Hepatocyte (in vitro differentiated cells): ENCODE measurements at regions not wholly inside any gene's neighbourhood (a gene's known extent, or its start where the extent isn't known, plus 50 kb on each side); places are given as distances from the start of the nearest gene placed in this dataset.

Source experiments
- DNase-seq: peaks from one replicate; pipeline ENCODE4 v3.0.0-alpha.2; 2016; ENCODE audit warnings: low spot score
- H2AFZ ChIP-seq: fragments of 200-600 bp; sonication (generic); 2 replicates; pipeline ENCODE4 v1.6.0; 2016; ENCODE audit warnings: antibody characterized with exemption, mild to moderate bottlenecking
- H3K27ac ChIP-seq: fragments of 200-600 bp; sonication (generic); 2 replicates; pipeline ENCODE4 v1.5.1; 2016; ENCODE audit warnings: mild to moderate bottlenecking
- H3K27me3 ChIP-seq: fragments of 200-600 bp; sonication (generic); 2 replicates; pipeline ENCODE4 v1.6.1; 2016
- H3K36me3 ChIP-seq: fragments of 200-600 bp; sonication (generic); replicated peaks from 2 replicates; pipeline ENCODE4 v1.5.1; 2016; ENCODE audit warnings: low read depth; ENCODE audit not compliant: insufficient read depth
- H3K4me1 ChIP-seq: fragments of 200-600 bp; sonication (generic); 2 replicates; pipeline ENCODE4 v1.5.1; 2016; ENCODE audit warnings: mild to moderate bottlenecking, moderate library complexity; ENCODE audit not compliant: insufficient read depth
- H3K4me2 ChIP-seq: fragments of 200-600 bp; sonication (generic); 2 replicates; pipeline ENCODE4 v1.6.0; 2016
- H3K4me3 ChIP-seq: fragments of 200-600 bp; sonication (generic); 2 replicates; pipeline ENCODE4 v1.5.1; 2016; ENCODE audit warnings: mild to moderate bottlenecking
- H3K79me2 ChIP-seq: fragments of 200-600 bp; sonication (generic); 2 replicates; pipeline ENCODE4 v1.6.0; 2017; ENCODE audit warnings: mild to moderate bottlenecking
- H3K9me2 ChIP-seq: fragments of 200-600 bp; sonication (generic); replicated peaks from 2 replicates; pipeline ENCODE4 v1.6.0; 2017; ENCODE audit warnings: mild to moderate bottlenecking; ENCODE audit not compliant: insufficient read depth
- H3K9me3 ChIP-seq: fragments of 200-600 bp; sonication (generic); 2 replicates; pipeline ENCODE4 v1.5.1; 2016; ENCODE audit warnings: low read depth, mild to moderate bottlenecking
- H4K20me1 ChIP-seq: fragments of 200-600 bp; sonication (generic); 2 replicates; pipeline ENCODE4 v1.6.0; 2016; ENCODE audit warnings: mild to moderate bottlenecking; ENCODE audit not compliant: insufficient read depth, poor library complexity, severe bottlenecking
- CTCF ChIP-seq: fragments of 200-600 bp; sonication (generic); IDR thresholded peaks from 2 replicates; pipeline ENCODE4 v1.5.1; 2016; ENCODE audit warnings: antibody characterized with exemption, mild to moderate bottlenecking; ENCODE audit not compliant: poor library complexity
- EZH2 ChIP-seq: fragments of 200-600 bp; sonication (generic); IDR thresholded peaks from 2 replicates; pipeline ENCODE4 v1.6.1; 2016; ENCODE audit warnings: antibody characterized with exemption, mild to moderate bottlenecking, borderline replicate concordance
- EZH2phosphoT487 ChIP-seq: fragments of 200-600 bp; sonication (generic); IDR thresholded peaks from one replicate; pipeline ENCODE4 v1.6.1; 2018; ENCODE audit warnings: antibody characterized with exemption, mild to moderate bottlenecking, low read depth, moderate library complexity; ENCODE audit not compliant: unreplicated experiment, severe bottlenecking
- WGBS: methylation state at CpG from one replicate; pipeline ENCODE4 v1.1.6; 2016; ENCODE audit warnings: low lambda C conversion rate; ENCODE audit errors: missing lambda C conversion rate; 5-methylcytosine and 5-hydroxymethylcytosine counted together

DNA sequence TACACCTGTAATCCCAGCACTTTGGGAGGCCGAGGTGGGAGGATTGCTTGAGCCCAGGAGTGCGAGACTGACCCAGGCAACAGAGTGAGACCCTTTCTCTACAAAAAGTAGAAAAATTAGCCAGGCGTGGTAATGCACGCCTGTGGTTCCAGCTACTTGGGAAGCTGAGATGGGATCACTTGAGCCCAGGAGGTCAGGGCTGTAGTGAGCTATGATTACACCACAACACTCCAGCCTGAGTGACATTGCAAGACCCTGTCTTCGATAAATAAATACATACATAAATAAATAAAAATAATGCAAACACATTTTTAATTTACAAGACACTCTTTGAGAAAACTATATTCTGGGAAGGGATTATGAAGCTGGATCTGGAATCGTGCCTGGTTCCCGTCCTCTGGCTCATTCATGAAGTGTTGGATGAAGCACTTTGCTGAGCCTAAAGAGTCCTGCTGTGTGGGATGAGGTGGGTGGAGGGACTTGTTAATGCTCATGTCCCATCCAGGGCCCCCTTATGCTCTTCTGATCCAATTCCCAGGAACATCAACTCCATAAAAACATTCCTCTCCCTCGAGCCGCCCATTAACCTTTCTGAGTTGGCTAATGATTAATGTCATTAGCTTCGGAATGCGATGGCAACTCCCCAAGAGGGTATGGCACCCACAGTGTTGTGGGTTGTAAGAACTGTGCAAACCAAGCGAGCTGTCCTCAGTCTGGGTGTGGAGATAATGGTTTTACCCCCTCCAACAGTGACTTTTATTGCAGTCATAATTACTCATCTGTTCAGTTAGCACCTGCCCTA lies 236.3 kb downstream of the BAMBI start:
- 74% methylated on average over 12 of the region's 12 CpGs for WGBS
- Histone ChIP-seq H3K4me1 (peaks cover 31% of the 10 kb centered on the region), H3K9me3 (no peaks in the 10 kb centered on the region), H3K36me3 (no peaks in the 10 kb centered on the region), H3K4me2 (peak overlapping the region; percentile 21), H3K79me2 (no peaks in the 10 kb centered on the region), H3K27ac (peak overlapping the region; percentile 74), H4K20me1 (no peaks in the 10 kb centered on the region), H3K27me3 (no peaks in the 10 kb centered on the region), H2AFZ (no peak overlapping the region), H3K4me3 (no peak overlapping the region), H3K9me2 (no peaks in the 10 kb centered on the region)
- no peak for TF ChIP-seq CTCF
- no peak for TF ChIP-seq EZH2phosphoT487
- TF ChIP-seq EZH2, result no peak
- peak; percentile 66 for DNase-seq

GRCh38 chr10:28914701-28915100 lies 237.4 kb downstream of the BAMBI start:
- H2AFZ ChIP-seq, result no peak overlapping the region
- 85% methylated on average over 3 of the region's 3 CpGs for WGBS
- H3K4me1 ChIP-seq, result peaks cover 31% of the 10 kb centered on the region
- no peaks in the 10 kb centered on the region for H3K9me3 ChIP-seq
- no peaks in the 10 kb centered on the region for H4K20me1 ChIP-seq
- peak overlapping the region; percentile 74 for H3K27ac ChIP-seq
- H3K36me3 ChIP-seq, result no peaks in the 10 kb centered on the region
- TF ChIP-seq EZH2phosphoT487 (no peak), EZH2 (no peak), CTCF (no peak)
- no peak overlapping the region for H3K4me3 ChIP-seq
- DNase-seq, result no peak
- H3K27me3 ChIP-seq, result no peaks in the 10 kb centered on the region
- H3K79me2 ChIP-seq, result no peaks in the 10 kb centered on the region
- no peaks in the 10 kb centered on the region for H3K9me2 ChIP-seq
- H3K4me2 ChIP-seq, result no peak overlapping the region

GRCh38 chr10:28915989-28916588 lies 238.8 kb downstream of the BAMBI start:
- peaks cover 31% of the 10 kb centered on the region for H3K4me1 ChIP-seq
- peak; percentile 60 for DNase-seq
- no peaks in the 10 kb centered on the region for H3K36me3 ChIP-seq
- no peak overlapping the region for H2AFZ ChIP-seq
- no peak for TF ChIP-seq EZH2phosphoT487
- no peak for TF ChIP-seq EZH2
- TF ChIP-seq CTCF, result no peak
- H3K9me3 ChIP-seq, result no peaks in the 10 kb centered on the region
- no peaks in the 10 kb centered on the region for H4K20me1 ChIP-seq
- H3K27ac ChIP-seq, result peak overlapping the region; percentile 86
- no peak overlapping the region for H3K4me3 ChIP-seq
- H3K4me2 ChIP-seq, result peak overlapping the region; percentile 64
- WGBS, result 57% methylated on average over 9 of the region's 9 CpGs
- H3K79me2 ChIP-seq, result no peaks in the 10 kb centered on the region
- no peaks in the 10 kb centered on the region for H3K27me3 ChIP-seq
- no peaks in the 10 kb centered on the region for H3K9me2 ChIP-seq
